Ascending aorta (tissue), 2 donors: ENCODE measurements at regions not wholly inside any gene's neighbourhood (a gene's known extent, or its start where the extent isn't known, plus 50 kb on each side); places are given as distances from the start of the nearest gene placed in this dataset.

Source experiments
- DNase-seq, 2 donors: peaks; one replicate each; pipeline ENCODE4 v3.0.0-alpha.2; 2019; ENCODE audit warnings: low spot score in 2 of 2
- H3K27ac ChIP-seq, 2 donors: fragments of 200-600 bp; sonication (generic); one replicate each; pipeline ENCODE4 v1.5.1; 2016 to 2017; ENCODE audit warnings: mild to moderate bottlenecking in 1 of 2
- H3K27me3 ChIP-seq: fragments of 200-600 bp; sonication (generic); one replicate; pipeline ENCODE4 v1.5.1; 2017
- H3K36me3 ChIP-seq, 2 donors: fragments of 200-600 bp; sonication (generic); one replicate each; pipeline ENCODE4 v1.5.1; 2016
- H3K4me1 ChIP-seq, 2 donors: fragments of 200-600 bp; sonication (generic); one replicate each; pipeline ENCODE4 v1.5.1; 2016 to 2017; ENCODE audit warnings: mild to moderate bottlenecking in 1 of 2
- H3K4me3 ChIP-seq, 2 donors: fragments of 200-600 bp; sonication (generic); one replicate each; pipeline ENCODE4 v1.5.1; 2016 to 2017; ENCODE audit warnings: mild to moderate bottlenecking in 1 of 2
- H3K9me3 ChIP-seq, 2 donors: fragments of 200-600 bp; sonication (generic); one replicate each; pipeline ENCODE4 v1.5.1; 2016
- CTCF ChIP-seq, 3 experiments: fragments of 200-600 bp in 2 of 3; fragments of 450-650 bp in 1 of 3; sonication (generic) in 2 of 3; IDR thresholded peaks; one replicate each; pipeline ENCODE4 v1.5.1; 2016 to 2019; ENCODE audit warnings: antibody characterized with exemption in 3 of 3, mild to moderate bottlenecking in 1 of 3, moderate library complexity in 1 of 3
- intact Hi-C: fragments of 100-400 bp; cut with DNase I; formaldehyde crosslinking; loops from one replicate; pipeline ENCODE4 v1.15.1; 2023

GRCh38 chr12:42982828-42983227, 393.3 kb upstream of the PRICKLE1 start:
- Histone ChIP-seq H3K27me3 (no peaks in the 10 kb centered on the region), H3K36me3 (no peaks in the 10 kb centered on the region), H3K27ac (no peak overlapping the region), H3K4me1 (no peaks in the 10 kb centered on the region), H3K4me3 (no peak overlapping the region), H3K9me3 (no peaks in the 10 kb centered on the region)
- no peak for TF ChIP-seq CTCF (IDR thresholded peaks at IDR 0.05)
- intact Hi-C loops: no loop called here
- DNase-seq: no peak

GRCh38 chr12:42981379-42981778, 391.8 kb upstream of the PRICKLE1 start:
- Histone ChIP-seq H3K36me3 (no peaks in the 10 kb centered on the region), H3K27me3 (no peaks in the 10 kb centered on the region), H3K4me1 (no peaks in the 10 kb centered on the region), H3K9me3 (no peaks in the 10 kb centered on the region), H3K4me3 (no peak overlapping the region), H3K27ac (no peak overlapping the region)
- DNase-seq: no peak
- TF ChIP-seq CTCF (IDR thresholded peaks at IDR 0.05): no peak
- intact Hi-C loops: no loop called here

GRCh38 chr12:42980441-42980840, 390.9 kb upstream of the PRICKLE1 start:
- Histone ChIP-seq H3K36me3 (no peaks in the 10 kb centered on the region), H3K4me3 (no peak overlapping the region), H3K9me3 (no peaks in the 10 kb centered on the region), H3K27me3 (no peaks in the 10 kb centered on the region), H3K4me1 (no peaks in the 10 kb centered on the region), H3K27ac (no peak overlapping the region)
- intact Hi-C loops: no loop called here
- no peak for DNase-seq
- TF ChIP-seq CTCF (IDR thresholded peaks at IDR 0.05): no peak

GRCh38 chr12:42979746-42980145, 390.2 kb upstream of the PRICKLE1 start:
- H3K9me3 ChIP-seq: no peaks in the 10 kb centered on the region
- no peak overlapping the region for H3K4me3 ChIP-seq
- intact Hi-C loops: no loop called here
- no peaks in the 10 kb centered on the region for H3K27me3 ChIP-seq
- TF ChIP-seq CTCF (IDR thresholded peaks at IDR 0.05): no peak
- H3K36me3 ChIP-seq: no peaks in the 10 kb centered on the region
- no peak overlapping the region for H3K27ac ChIP-seq
- no peaks in the 10 kb centered on the region for H3K4me1 ChIP-seq
- DNase-seq: no peak

GRCh38 chr12:42978708-42979107, 389.2 kb upstream of the PRICKLE1 start:
- no peaks in the 10 kb centered on the region for H3K4me1 ChIP-seq
- no peak overlapping the region for H3K27ac ChIP-seq
- intact Hi-C loops: no loop called here
- H3K4me3 ChIP-seq: no peak overlapping the region
- no peaks in the 10 kb centered on the region for H3K27me3 ChIP-seq
- no peaks in the 10 kb centered on the region for H3K9me3 ChIP-seq
- no peak for TF ChIP-seq CTCF (IDR thresholded peaks at IDR 0.05)
- no peaks in the 10 kb centered on the region for H3K36me3 ChIP-seq
- no peak for DNase-seq
